HG02885 (cell line): ENCODE measurements at regions not wholly inside any gene's neighbourhood (a gene's known extent, or its start where the extent isn't known, plus 50 kb on each side); places are given as distances from the start of the nearest gene placed in this dataset.

Experiments used
- ATAC-seq: cut with Tn5 transposase; IDR thresholded peaks from one replicate; pipeline ENCODE4 v1.9.1; 2021; ENCODE audit warnings: mild to moderate bottlenecking; ENCODE audit not compliant: unreplicated experiment, poor library complexity

DNA sequence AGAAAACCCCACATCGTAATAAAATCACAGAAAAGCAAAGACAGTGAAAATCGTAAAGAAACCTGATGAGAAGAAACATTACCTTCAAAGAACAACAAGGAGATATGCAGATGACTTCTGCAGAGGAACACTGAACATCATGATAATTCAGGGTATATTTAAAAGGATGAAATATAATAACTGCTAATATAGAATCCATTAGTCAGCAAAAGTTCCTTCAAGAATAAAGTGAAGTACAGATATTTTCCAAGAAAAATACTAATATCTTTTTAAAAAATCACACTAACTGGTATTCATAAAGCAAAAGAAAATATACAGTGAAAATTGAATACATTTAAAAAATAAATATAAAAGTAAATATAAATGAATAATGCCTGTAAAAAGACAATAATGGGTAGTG is 176.3 kb upstream of the VEGFC start:
- ATAC-seq = no peak

- no peak for ATAC-seq
Observed at GRCh38 chr4:176970853-176971252, 178.1 kb upstream of the VEGFC start.

DNA sequence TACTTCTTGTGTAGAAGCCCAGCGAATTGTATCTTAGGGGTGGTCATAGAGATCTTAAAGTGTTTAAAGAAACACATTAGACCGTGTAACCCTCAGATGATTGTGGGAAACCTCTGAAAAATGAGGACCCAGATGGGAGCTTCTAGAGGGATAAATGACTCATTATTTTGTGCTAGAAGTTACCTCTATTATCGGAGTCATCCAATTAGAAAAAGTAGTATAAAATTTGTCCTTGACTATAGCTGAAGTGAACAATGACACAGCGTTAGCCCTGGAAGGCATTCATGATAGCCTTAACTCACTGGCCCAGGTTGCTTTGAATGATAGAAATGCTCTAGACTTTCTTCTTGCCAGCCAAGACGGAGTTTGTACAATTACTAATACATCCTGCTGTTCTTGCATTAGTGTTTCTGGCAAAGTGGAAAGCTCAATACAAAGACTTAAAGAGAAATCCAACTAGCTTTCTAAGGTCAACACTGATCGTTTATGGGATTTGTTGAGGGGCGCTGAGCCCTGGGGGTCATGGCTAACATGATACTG is 178.9 kb upstream of the VEGFC start:
- no peak for ATAC-seq

- ATAC-seq = no peak
Observed at GRCh38 chr4:176979416-176979815, 186.7 kb upstream of the VEGFC start.

- ATAC-seq = no peak
Observed at GRCh38 chr4:176981074-176981473, 188.4 kb upstream of the VEGFC start.

DNA sequence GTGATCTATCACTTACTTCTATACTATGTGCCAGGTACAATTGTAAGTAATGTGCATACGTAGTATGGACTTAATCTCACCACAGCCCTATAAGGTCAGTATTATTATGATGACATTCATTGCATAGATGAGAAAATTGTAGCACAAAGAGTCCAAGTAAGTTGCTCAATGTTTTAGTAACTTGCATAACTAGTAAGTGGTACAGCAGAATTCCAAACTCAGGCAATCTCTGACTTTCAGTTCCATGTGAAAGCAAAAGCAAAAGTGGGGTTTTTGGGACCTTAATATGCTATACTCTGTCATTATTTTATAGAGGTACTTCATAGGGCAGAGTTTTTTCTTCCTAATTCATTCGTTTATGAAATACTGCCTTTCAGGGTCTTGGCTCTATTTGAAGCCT is 188.8 kb upstream of the VEGFC start:
- no peak for ATAC-seq

DNA sequence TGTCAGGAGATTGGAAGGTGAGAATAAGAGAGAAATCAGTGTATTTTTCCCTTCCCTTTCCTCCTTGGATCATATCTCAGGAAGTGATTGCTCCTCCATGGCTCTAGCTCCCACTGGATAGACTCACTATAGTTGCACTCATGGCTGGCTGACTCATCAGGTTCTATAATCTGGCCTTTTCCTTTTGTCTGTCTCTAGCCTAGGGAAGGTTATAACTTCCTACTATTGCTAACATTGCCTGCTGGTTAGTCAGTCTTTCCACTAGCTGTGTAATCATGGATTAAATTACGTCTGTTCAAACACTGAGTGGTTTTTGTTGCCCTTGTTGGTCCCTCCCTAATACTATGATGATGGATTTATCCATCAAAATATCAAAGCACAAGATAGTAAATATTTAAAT is 195.5 kb upstream of the VEGFC start:
- ATAC-seq = no peak

DNA sequence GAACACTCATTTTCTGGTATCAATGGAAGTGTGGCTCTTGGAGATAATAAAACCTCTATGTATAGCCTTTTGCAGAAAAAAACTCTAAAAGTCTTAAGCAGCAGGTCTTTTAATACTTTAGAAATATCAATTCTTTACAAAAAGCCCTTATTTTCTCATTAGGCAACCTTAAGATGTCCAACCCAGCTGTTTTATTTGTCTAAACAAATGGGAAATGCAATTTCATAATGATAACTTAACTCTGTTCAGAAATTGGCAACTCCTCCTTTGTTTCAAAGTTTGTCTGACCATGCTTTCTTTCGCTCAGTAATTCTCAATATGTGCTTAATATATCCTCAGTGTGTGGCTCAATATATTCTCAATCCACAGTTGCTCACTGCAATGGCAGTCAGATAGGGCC is 196.5 kb upstream of the VEGFC start:
- no peak for ATAC-seq

- no peak for ATAC-seq
Observed at GRCh38 chr4:176999935-177000543, 207.3 kb upstream of the VEGFC start.

DNA sequence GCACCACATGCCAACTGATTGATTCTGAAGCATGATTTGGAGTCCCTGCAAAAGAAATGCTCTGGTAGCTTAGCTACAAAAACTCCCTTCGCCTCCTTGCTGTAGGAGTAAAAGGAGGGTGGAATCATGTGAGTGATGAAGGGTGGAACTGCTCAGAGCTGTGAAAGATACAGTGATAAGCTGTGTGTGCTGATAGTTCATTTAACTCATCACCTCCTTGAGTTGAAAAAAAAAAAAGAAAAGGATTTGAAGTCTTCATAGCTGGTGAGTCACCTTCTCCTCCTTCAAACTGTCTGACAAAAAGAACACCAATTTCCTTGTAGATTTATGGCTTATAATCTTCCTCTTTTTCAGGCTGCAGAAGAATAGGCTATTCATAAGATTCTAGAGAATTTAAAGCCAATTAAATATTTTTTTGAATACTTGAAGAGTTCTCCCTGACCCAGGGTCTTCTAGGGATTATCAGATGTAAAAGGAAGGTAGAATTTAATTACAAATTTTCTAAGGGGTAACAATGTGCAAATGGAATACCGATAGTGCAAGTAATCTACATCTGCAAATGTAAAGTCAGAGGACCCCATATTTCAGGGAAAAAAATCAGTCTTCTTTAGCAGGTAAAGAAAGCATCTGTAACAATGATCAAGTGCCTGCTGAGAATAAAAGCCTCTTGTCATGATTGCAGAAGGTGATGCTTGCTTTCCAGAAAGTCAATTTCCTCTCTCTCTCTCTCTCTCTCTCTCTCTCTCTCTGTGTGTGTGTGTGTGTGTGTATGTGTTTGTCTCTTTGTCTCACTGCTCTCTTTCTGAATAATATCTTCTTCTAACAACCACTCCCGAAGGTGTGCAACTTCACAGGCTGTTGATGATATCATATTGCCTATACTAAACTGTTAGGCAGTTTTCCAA is 208.8 kb upstream of the VEGFC start:
- ATAC-seq = no peak

DNA sequence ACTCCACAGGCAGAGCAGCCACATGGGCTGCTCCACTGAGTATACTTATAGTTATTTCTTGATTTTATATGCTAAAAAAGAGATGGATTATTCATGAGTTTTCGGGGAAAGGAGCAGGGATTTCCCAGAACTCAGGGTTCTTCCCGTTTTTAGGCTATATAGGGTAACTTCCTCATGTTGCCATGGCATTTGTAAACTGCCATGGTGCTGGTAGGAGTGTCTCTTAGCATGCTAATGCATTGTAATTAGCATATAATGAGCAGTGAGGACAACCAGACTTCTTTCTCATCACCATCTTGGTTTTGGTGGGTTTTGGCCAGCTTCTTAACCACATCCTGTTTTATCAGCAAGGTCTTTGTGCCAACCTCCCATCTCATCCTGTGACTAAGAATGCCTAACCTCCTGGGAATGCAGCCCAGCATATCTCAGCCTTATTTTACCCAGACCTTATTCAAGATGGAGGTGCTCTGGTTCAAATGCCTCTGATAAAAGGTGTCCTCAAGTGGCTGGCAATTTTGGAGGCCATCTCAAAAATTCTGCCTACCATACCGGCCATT is 213.0 kb upstream of the VEGFC start:
- no peak for ATAC-seq

DNA sequence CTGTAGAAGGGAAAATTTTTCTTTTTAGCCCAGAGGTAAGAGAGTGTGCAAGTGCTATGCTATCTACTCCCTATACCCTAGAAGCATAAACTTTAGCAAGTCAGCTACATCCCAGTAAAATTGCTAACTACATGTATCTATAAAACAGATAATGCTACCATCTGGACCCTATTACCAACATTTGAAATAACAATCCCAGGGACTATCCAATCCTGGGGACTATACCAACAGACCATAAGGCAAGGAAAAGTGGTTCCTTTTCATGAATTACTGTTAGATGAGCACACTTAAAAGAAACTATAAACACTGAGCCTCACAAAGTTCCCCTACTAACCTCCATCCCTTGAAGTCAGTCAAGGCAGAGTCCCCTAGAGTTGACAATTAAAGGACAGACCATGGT is 213.6 kb upstream of the VEGFC start:
- ATAC-seq = no peak

GRCh38 chr4:177008071-177008835 is 215.5 kb upstream of the VEGFC start:
- no peak for ATAC-seq

DNA sequence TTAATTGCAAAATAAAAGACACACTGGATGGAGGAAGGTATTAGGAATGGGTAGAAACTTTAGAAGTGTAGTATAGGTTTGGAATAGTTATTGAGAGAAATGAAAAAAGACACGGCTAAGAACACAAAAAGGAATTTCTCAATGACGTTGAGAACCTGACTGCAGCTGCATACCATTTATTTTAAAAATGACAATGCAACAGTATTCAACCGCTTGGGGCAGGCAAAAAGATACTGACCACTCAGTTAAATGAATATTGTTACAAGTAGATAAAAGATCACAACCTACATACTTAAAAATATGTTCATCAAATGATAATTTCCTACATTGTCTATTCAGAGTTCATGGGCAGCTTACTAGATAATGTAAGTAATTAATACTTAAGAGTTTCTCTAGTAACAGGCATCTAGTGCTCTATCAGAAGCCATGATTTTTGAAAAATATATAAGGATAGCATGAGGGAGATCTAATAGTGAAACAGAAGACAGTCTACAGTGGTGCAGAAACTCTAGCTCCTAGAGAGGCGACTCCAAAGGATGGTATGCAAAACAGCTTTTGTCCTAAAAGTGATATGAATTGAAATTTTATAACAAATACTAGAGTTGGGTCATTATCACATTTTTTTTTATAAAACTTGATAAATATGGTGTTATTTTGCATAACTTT is 216.2 kb upstream of the VEGFC start:
- no peak for ATAC-seq

DNA sequence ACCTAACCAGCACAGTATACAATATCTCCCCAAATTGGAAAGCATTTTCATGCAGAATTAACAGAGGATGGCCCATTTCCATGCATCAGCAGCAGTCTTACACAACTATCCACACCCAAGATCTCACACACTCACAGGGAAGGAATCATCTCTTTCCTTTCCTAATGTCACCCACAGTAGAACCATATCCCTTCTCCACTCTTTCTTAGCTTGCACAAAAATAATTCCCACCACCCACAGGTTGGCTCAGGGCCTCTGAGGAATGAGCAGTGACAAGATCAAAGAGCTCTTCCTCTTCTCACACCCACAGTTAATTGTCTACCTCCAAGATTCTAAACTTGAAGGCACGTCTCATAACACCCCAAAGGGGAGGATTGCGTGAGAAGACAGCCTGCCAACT is 217.7 kb upstream of the VEGFC start:
- no peak for ATAC-seq

DNA sequence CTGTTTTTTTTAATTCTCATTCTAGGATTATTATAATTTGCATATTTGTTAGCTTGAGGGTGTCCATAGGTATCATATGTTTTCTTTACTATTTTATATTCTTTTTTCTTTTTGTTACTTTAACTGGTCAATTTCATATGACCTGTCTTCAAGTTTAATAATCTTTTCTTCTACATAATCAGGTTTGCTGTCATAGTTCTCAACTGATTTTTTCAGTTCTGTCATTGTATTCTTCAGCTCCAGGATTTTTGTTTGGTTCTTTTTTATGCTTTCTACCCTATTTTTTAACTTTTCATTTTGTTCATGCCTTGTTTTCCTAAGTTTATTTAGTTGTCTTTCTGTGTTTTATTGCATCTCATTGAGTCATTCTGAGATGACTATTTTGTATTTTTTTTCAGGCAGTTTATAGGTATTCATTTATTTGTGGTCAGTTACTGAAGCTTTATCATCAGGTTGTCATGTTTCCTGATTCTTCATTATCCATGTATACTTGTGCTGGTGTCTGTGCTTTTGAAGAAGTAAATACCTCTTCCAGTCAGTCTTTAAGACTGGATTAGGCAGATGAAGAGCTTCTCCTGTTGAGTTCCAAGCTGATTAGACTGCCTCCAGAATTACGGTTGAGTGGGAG is 220.3 kb upstream of the VEGFC start:
- ATAC-seq = no peak

DNA sequence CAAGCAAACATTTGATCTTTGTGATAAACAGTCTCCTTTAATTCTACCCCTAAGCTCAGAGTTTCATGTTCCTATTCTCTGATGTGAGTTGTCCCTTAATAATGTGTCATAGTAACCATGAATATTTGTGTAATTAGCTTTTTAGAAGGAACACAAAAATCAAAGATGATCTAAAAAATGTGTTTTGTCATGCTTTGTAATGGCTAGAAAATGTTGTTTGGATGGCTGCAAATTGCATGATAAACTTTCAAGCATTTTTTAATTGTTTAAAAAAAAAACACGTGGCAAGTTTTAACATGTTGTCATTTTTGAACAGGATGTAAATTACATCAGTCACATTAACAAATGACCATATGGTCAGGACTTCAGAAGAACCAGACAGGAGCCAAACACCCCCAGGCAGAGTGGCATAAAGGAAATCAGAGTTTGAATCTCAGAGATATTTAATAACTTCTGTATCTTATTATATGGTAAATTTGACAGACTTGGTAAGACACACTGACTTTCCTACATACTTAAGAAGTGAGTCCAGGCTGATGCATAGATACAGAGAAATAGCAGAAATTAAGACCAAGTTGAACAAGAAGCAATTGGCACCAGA is 223.9 kb upstream of the VEGFC start:
- ATAC-seq = no peak

GRCh38 chr4:177023951-177024350 is 231.2 kb upstream of the VEGFC start:
- ATAC-seq = no peak

DNA sequence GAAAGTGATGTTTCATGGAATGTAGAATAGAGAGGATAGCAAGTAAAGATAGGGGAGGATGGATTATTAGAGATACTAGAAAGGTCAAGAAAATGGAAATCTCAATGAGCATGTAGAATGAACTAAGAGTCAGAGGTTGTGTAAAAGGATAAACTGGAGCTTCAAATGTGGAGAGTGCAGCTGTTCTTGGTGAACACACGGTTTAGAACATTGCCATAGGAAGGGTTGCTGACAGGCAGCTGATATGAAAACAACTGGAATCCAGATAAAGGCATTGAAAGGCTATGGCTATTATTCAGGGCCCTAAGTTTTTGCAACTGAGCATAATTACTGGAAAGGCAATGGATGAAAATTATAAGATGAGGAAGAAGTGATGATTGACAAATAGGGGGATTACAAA is 239.6 kb upstream of the VEGFC start:
- no peak for ATAC-seq
